ENCODE measurements at regions not wholly inside any gene's neighbourhood (a gene's known extent, or its start where the extent isn't known, plus 50 kb on each side); places are given as distances from the start of the nearest gene placed in this dataset.
"Not testable (repeated sequence)": the region's sequence is repeated elsewhere in the genome, so short reads cannot be mapped to it uniquely, and the experiment has no call there.

DNA sequence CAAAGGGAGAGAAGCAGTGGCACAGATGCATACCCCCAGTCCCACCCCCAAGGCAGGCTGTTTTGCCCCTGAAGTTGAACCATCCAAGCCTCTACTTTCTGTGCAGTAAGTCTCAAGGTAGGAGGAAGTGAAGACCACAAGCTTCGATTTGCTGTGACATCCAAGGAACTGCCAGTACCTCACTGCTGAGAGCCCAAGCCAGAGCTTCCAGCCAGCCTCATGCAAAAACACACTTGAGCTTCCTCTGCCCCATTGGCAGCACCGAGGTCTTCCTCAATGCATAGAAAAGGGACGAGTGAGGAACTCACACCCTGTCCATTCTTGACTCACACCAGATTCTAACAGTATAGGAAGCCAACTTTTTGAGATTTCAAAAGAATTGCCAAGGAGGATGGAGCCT, 311.7 kb downstream of the BCL2L11 start:
- not testable (repeated sequence) for DNase-seq

DNA sequence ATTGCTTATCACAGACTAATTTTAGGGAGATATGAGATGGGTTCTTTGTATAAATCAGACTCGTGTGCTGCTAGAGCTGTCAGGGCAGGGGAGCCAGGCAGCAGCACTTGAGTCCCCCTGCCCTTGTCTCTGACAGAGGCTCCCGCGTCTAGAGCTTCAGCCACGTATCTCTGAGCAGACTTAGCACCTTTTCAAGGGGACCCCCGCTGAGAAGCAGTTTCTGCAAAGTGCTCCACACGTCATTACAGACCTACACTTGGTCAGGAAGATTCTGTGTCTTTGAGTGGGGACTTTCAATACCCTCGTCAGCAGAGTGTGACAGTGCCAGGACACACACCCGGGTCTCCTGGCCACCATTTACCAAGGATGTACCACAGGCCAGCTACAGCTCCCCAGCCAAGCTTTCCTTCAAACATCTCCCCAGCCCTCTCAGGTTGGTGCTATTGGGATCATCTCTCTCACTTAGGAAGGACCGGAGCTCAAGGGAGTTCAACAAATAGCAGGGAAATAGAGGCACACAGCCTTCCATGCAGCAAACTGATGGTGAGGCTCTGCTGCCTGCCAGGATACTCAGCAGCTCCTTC, 312.3 kb downstream of the BCL2L11 start:
- DNase-seq, result not testable (repeated sequence)

DNA sequence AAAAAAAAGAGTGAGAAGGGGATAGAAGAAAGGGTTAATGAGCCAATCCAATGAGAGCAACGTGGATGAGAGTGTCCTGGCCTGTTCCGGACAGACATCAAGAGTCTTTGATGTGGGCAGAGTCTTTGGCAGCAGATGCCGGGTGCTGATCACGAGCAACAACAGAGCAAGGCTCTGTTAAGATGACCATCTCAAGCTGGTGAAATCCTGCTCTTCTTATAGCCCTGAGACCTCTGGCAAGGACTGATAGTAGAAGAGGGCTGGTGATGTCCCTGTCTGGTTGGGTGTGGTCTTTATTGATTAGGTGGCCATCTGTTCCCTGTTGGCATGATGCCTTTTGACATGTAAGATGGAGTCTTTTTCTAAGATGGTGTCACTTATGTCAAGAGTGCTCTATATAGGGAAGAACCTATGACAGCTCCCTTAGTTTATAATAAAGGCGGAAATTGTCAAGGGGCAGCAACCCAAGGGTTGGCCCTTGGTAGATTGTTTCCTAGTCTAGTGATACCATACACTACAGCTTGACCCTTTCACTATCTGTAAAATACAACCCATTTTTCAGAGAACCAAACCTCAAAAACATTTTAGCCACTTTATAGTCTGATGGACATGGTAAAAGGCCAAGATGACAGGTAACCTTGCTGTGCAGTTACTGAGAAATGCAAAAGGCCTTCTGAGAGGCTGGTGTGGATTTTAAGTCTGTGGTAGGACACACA, 313.3 kb downstream of the BCL2L11 start:
- not testable (repeated sequence) for DNase-seq

DNA sequence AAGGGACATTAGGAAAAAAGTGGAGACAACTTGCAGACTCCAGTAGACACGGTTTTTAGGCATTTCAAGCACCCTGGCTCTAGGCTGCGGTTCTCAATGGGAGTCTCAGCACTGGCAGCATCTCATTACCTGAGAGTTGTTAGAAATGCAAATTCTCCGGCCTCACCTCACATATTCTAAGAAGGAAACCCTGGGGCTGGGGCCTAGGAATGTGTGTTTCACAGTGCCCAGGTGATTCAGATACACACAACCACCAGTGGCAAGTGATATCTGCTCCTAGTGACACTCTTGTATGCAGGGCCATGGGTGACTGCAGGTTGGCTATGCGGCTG, 313.9 kb downstream of the BCL2L11 start:
- DNase-seq, result not testable (repeated sequence)

- not testable (repeated sequence) for DNase-seq
Observed at GRCh38 chr2:111435553-111436310, 315.0 kb downstream of the BCL2L11 start.

DNA sequence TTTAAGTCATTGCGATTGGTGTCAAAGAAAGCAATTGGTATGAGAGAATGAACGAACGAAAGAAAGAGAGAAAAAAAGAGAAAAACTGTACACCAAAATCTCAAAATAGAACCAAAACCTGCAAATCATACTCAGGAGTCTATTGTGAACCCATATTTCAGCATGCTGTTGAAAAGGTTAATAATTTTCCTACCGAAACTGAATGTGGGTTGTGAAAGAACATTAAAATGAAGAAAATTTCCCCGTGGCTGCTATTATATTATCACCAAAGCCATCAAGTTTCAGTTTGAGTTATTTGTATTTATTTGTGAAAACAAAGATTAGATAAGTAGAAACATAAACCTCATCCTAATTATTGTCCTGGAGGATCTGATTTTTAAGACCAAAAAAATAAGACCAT, 315.7 kb downstream of the BCL2L11 start:
- not testable (repeated sequence) for DNase-seq

- not testable (repeated sequence) for DNase-seq
Observed at GRCh38 chr2:111437288-111437990, 316.7 kb downstream of the BCL2L11 start.

GRCh38 chr2:111438161-111438560, 317.4 kb downstream of the BCL2L11 start:
- DNase-seq, result not testable (repeated sequence)

DNA sequence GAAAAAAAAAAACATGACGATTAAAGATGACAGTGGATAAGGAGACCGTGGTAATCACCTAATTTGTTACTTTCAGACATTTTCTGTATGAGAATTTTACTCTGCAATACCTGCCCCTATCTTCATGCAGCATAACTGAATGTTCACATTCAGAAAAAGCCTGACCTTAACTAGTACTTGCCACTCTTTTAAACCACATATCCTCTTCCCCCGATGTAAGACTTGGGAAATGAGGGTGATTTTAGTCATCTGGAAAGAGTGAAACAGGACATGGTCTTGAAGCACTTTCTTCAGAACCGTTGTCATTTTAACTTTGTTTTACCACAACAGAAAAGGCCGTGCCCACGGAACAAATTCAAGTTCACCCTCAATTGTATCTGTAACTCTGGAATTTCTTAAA, 318.5 kb downstream of the BCL2L11 start:
- not testable (repeated sequence) for DNase-seq

DNA sequence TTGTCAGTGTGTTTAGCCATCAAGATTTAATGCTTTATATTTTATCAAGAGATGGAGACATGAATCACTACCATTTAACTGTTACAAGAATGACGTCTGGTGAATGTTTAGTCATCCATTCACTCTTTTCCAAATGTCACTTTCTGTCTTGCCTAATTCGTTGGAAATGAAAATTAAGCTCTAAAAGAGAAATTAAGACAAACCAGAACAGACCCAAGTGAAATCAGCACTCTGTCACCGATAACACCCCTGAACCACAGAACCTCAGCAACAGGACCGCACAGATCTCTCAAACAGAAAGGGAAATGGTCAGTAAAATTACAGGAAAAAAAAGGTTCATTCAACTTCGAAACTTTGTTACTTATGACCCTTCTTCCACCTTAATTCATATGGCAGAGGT, 320.9 kb downstream of the BCL2L11 start:
- not testable (repeated sequence) for DNase-seq

DNA sequence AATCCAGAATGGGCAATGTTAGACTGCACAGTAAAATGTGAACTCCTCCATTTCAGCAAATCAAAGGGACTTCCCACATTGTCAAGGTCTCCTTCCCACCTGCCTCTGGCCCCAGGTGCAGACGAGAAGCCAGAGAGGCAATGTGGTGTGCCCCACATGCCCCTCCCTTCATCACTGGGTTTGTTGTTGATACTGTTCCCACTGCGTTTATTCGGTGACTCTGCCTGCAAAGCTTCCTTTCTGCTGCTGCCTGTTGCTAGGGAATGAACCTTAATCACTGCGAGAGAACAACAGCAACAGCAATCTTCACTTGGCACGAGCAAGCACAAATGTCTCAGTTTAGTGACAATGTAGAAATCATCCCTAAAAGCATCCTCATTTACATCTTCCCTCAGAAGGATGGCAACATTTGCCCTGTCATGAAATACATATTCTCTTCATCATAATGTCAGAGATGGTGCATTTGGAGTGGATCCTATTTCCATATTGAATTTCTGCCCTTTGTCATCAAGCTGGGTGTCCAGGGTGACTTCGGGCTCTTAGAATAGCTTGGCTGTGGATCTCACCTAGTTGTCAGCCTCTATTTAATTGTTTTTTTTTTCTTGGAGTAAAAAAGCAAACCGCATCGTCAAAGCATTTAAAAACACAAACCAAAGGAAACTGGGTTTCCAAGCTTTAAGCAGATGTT, 322.2 kb downstream of the BCL2L11 start:
- not testable (repeated sequence) for DNase-seq

- DNase-seq, result not testable (repeated sequence)
Observed at GRCh38 chr2:111444516-111444915, 323.8 kb downstream of the BCL2L11 start.

GRCh38 chr2:111445191-111445929, 324.6 kb downstream of the BCL2L11 start:
- not testable (repeated sequence) for DNase-seq

DNA sequence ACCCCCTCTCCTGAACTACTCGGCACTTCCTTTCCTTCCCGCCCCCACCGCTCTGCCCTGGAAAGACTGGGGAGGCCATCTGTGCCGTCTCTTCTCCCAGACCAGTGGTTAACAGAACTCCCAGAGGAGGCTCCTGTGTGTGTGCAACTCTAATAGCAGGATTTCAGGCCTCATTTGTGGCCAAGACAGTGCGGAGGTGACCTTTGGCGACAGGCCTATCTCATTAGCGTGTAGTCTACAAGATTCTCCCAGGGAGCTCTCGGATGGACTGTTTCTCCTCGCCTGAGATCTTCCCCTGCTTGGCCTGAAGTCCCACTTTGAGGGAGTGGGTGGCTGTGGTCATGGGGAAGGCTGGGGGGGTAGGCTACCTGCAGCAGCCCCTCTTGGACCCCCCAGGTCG, 325.2 kb downstream of the BCL2L11 start:
- not testable (repeated sequence) for DNase-seq

DNA sequence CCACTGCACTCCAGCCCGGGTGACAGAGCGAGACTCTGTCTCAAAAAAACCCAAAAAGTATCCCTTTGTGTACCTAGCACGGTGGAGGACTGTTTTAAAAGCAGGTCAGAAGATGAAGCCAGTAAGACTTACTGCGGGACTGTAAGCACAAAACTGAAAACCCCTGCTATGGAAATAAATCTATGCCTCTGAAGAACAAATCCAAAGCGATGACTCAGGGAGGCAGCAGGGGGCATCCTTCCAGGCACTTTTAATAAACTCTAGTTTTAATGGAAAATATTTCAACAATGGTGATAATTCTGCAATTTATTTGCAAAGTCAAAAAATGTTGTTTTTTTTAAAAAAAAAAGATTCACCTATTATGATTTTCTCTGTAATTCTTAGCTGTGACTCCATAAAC, 326.8 kb downstream of the BCL2L11 start:
- not testable (repeated sequence) for DNase-seq

GRCh38 chr2:111448796-111449195, 328.1 kb downstream of the BCL2L11 start:
- DNase-seq, result not testable (repeated sequence)

- DNase-seq, result not testable (repeated sequence)
Observed at GRCh38 chr2:111450526-111450925, 329.8 kb downstream of the BCL2L11 start.

DNA sequence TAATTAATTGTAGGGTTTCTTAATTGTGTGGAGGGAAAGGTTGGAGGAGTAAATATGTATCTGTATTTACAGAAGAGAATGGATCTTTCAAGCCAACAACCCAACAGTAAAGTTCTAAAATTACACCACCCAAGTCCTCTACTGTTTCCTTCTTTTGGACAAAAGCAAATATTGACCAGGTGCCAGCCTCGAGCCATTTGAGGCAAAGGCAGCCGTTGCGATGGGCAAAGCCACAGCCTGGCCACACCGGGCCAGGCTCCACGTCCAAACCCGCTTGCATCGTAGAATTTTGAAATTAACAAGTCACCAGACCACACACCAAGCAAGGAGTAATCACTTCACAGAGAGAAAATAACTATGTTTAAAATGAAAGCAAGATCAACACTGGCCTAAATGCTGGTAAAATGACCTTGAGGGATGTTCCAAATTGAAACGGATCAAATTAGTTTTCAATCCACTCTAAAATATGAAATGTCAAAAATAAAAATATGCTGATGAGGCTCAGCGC, 331.0 kb downstream of the BCL2L11 start:
- DNase-seq, result not testable (repeated sequence)

DNA sequence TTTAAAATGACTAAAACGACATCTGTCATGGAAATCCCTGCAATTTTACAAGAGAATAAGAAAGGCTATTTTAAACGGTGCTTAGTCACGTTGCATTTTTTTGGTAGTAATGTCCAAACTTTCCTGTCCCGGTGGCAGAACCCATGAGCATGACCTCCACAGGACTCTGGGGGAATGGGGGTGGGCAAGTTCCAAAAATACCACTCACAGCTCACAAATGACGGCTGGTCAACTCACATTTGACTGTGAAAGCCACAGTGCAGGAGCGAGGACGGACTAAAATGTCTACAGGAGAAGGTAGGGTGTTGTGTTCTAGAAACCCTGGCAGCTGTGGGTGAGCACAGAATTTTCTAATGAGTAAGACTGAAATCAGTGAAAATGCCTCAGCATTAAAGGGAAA, 331.5 kb downstream of the BCL2L11 start:
- not testable (repeated sequence) for DNase-seq

DNA sequence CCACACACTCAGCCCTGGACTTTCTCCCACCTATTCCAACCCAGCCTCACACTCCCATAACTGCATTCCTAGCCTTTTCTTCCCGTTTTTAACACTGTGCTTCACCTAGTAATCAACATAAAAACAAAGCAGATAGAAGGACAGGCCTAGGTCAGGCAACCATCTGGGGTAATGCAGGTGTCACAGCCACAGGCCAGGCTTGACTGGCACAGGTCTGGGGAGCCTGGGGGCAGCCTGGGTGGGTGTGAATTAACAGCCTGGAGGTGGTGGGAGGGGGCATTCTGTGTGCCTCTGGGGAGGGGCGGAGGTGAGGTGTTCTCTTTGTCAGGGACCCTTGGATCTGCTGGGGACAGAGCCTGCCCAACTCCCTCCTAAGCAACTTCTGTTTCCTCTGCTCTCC, 332.6 kb downstream of the BCL2L11 start:
- DNase-seq, result not testable (repeated sequence)

GRCh38 chr2:111453816-111454215, 333.1 kb downstream of the BCL2L11 start:
- DNase-seq, result not testable (repeated sequence)

- not testable (repeated sequence) for DNase-seq
Observed at GRCh38 chr2:111454404-111454803, 333.7 kb downstream of the BCL2L11 start.

Data from NCI-H1930 (cell line).